ENCODE measurements at regions not wholly inside any gene's neighbourhood (a gene's known extent, or its start where the extent isn't known, plus 50 kb on each side); places are given as distances from the start of the nearest gene placed in this dataset.

- TF ChIP-seq CTCF (conservative IDR thresholded peaks at IDR 0.05 in 1 of 2, IDR thresholded peaks at IDR 0.05 in 1 of 2; ENCODE audit: low read depth in 1 of 2, low read length in 2 of 2) = no peak
- TF ChIP-seq EZH2 (IDR thresholded peaks at IDR 0.05; ENCODE audit: low read length, missing control alignments) = no peak
Observed at GRCh38 chr20:12317433-12317832, 399.7 kb downstream of the BTBD3 start.
